PC-3 (cell line): ENCODE measurements at regions not wholly inside any gene's neighbourhood (a gene's known extent, or its start where the extent isn't known, plus 50 kb on each side); places are given as distances from the start of the nearest gene placed in this dataset.
"Not testable (repeated sequence)": the region's sequence is repeated elsewhere in the genome, so short reads cannot be mapped to it uniquely, and the experiment has no call there.

Experiments used
- ATAC-seq: fragments of 200-7000 bp; cut with Tn5 transposase; 2 replicates; pipeline ENCODE4 v1.9.1; 2020; ENCODE audit warnings: mild to moderate bottlenecking, moderate library complexity
- BruUV-seq: library from RNA; stranded (reverse); fragments of 400-500 nt; replicated peaks from 2 replicates; lab custom pipeline; 2021; lab: Mats Ljungman, UMichigan
- CTCF ChIA-PET: fragments of 300-600 bp; sonication (Branson Sonifier 250); formaldehyde crosslinking; loops from one replicate; lab custom pipeline; 2022; ENCODE audit warnings: antibody characterized with exemption; lab: Charles Lee
- POLR2A ChIA-PET: fragments of 300-600 bp; sonication (Branson Sonifier 250); formaldehyde crosslinking; loops from one replicate; lab custom pipeline; 2022; ENCODE audit warnings: antibody characterized with exemption; ENCODE audit not compliant: unreplicated experiment; lab: Charles Lee
- DNase-seq: peaks from one replicate; pipeline ENCODE4 v3.0.0-alpha.2; 2015
- H2AFZ ChIP-seq: fragments of 300-600 bp; sonication (generic); 2 replicates; pipeline ENCODE4 v1.6.0; 2016; ENCODE audit warnings: antibody characterized with exemption, low read length
- H3F3A ChIP-seq: fragments of 300-600 bp; sonication (generic); one replicate; pipeline ENCODE4 v1.6.0; 2017; ENCODE audit warnings: antibody characterized with exemption, low read length, control low read depth, mild to moderate bottlenecking; ENCODE audit not compliant: unreplicated experiment
- H3K27ac ChIP-seq: fragments of 300-600 bp; sonication (generic); 2 replicates; pipeline ENCODE4 v1.5.1; 2016; ENCODE audit warnings: mild to moderate bottlenecking, low read length
- H3K27me3 ChIP-seq: fragments of 300-600 bp; sonication (generic); 2 replicates; pipeline ENCODE4 v1.6.1; 2016; ENCODE audit warnings: low read length, mixed read lengths
- H3K36me3 ChIP-seq: fragments of 300-600 bp; sonication (generic); 2 replicates; pipeline ENCODE4 v1.6.1; 2016; ENCODE audit warnings: low read depth, mixed run types, low read length, mixed read lengths
- H3K4me1 ChIP-seq: fragments of 300-600 bp; sonication (generic); 2 replicates; pipeline ENCODE4 v1.5.1; 2016; ENCODE audit warnings: low read length; ENCODE audit not compliant: insufficient read depth
- H3K4me2 ChIP-seq: fragments of 300-600 bp; sonication (generic); 2 replicates; pipeline ENCODE4 v1.6.0; 2016; ENCODE audit warnings: low read length
- H3K4me3 ChIP-seq: fragments of 300-600 bp; sonication (generic); 2 replicates; pipeline ENCODE4 v1.5.1; 2016; ENCODE audit warnings: mild to moderate bottlenecking, low read length, mixed read lengths
- H3K79me2 ChIP-seq: fragments of 300-600 bp; sonication (generic); 2 replicates; pipeline ENCODE4 v1.6.1; 2017; ENCODE audit warnings: low read length, mixed read lengths
- H3K9ac ChIP-seq: fragments of 300-600 bp; sonication (generic); 2 replicates; pipeline ENCODE4 v1.6.0; 2016; ENCODE audit warnings: mild to moderate bottlenecking, low read length
- H3K9me2 ChIP-seq: fragments of 300-600 bp; sonication (generic); replicated peaks from 2 replicates; pipeline ENCODE4 v1.6.1; 2016; ENCODE audit warnings: mixed run types, low read length, mixed read lengths
- H3K9me3 ChIP-seq: fragments of 300-600 bp; sonication (generic); 2 replicates; pipeline ENCODE4 v1.6.1; 2016; ENCODE audit warnings: low read length, mixed read lengths
- H4K20me1 ChIP-seq: fragments of 300-600 bp; sonication (generic); 2 replicates; pipeline ENCODE4 v1.6.1; 2016; ENCODE audit warnings: low read length, mixed read lengths
- EZH2 ChIP-seq: fragments of 300-600 bp; sonication (generic); IDR thresholded peaks from one replicate; pipeline ENCODE4 v1.6.1; 2017; ENCODE audit warnings: antibody characterized with exemption, mild to moderate bottlenecking, low read length; ENCODE audit not compliant: unreplicated experiment
- EZH2phosphoT487 ChIP-seq: fragments of 300-600 bp; sonication (generic); IDR thresholded peaks from 2 replicates; pipeline ENCODE4 v1.6.1; 2018; ENCODE audit warnings: mild to moderate bottlenecking, antibody characterized with exemption, low read length, borderline replicate concordance
- intact Hi-C: fragments of 100-400 bp; cut with micrococcal nuclease; formaldehyde crosslinking; loops from 2 replicates; pipeline ENCODE4 v1.9.0; 2023
- TF ChIP-seq, protein P1 (sequence below): fragments of 300-600 bp; sonication (generic); conservative IDR thresholded peaks from 2 replicates; pipeline ENCODE4 v1.5.1; 2017; ENCODE audit warnings: antibody characterized with exemption, low read depth, mild to moderate bottlenecking, low read length

GRCh38 chrX:35507701-35508100 is 290.4 kb upstream of the MAGEB16 start:
- no TSS peak for BruUV-seq
- H3K9me2 ChIP-seq = no peaks in the 10 kb centered on the region
- DNase-seq = no peak
- no peaks in the 10 kb centered on the region for H3K4me1 ChIP-seq
- ATAC-seq = no peak
- ChIA-PET POLR2A (no interaction called here), CTCF (no interaction called here)
- no peaks in the 10 kb centered on the region for H3K27me3 ChIP-seq
- intact Hi-C loops = no loop called here
- H3K36me3 ChIP-seq = no peaks in the 10 kb centered on the region
- H3K79me2 ChIP-seq = no peaks in the 10 kb centered on the region
- no peak overlapping the region for H3K9ac ChIP-seq
- TF ChIP-seq, protein P1, sequence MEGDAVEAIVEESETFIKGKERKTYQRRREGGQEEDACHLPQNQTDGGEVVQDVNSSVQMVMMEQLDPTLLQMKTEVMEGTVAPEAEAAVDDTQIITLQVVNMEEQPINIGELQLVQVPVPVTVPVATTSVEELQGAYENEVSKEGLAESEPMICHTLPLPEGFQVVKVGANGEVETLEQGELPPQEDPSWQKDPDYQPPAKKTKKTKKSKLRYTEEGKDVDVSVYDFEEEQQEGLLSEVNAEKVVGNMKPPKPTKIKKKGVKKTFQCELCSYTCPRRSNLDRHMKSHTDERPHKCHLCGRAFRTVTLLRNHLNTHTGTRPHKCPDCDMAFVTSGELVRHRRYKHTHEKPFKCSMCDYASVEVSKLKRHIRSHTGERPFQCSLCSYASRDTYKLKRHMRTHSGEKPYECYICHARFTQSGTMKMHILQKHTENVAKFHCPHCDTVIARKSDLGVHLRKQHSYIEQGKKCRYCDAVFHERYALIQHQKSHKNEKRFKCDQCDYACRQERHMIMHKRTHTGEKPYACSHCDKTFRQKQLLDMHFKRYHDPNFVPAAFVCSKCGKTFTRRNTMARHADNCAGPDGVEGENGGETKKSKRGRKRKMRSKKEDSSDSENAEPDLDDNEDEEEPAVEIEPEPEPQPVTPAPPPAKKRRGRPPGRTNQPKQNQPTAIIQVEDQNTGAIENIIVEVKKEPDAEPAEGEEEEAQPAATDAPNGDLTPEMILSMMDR = no peak
- TF ChIP-seq EZH2phosphoT487 (no peak), EZH2 (no peak)
- no peak overlapping the region for H2AFZ ChIP-seq
- H3K4me3 ChIP-seq = no peak overlapping the region
- H4K20me1 ChIP-seq = no peaks in the 10 kb centered on the region
- H3K9me3 ChIP-seq = no peaks in the 10 kb centered on the region
- no peak overlapping the region for H3K27ac ChIP-seq
- H3K4me2 ChIP-seq = no peak overlapping the region
- no peaks in the 10 kb centered on the region for H3F3A ChIP-seq

DNA sequence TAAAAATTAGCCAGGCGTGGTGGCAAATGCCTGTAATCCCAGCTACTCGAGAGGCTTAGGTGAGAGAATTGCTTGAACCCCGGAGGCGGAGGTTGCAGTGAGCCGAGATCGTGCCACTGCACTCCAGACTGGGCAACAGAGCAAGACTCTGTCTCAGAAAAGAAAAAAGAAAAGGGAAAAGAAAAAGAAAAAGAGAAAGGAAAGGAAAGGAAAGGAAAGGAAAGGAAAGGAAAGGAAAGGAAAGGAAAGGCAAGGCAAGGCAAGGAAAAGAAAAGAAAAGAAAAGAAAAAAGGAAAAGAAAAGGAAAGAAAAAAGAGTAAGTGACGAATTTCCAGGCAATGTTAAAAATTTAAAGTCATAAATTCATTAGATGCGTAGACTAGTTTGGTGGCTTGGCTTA is 250.1 kb upstream of the MAGEB16 start:
- H3K79me2 ChIP-seq, POLR2A ChIA-PET: not testable (repeated sequence)

GRCh38 chrX:35557916-35558315 is 240.2 kb upstream of the MAGEB16 start:
- H3K79me2 ChIP-seq = no peaks in the 10 kb centered on the region
- TF ChIP-seq, protein P1 = no peak
- TF ChIP-seq EZH2phosphoT487 (no peak), EZH2 (no peak)
- no peaks in the 10 kb centered on the region for H3K36me3 ChIP-seq
- H3K27me3 ChIP-seq = no peaks in the 10 kb centered on the region
- H3K9me3 ChIP-seq = no peaks in the 10 kb centered on the region
- ATAC-seq (no peak), DNase-seq (no peak)
- no peak overlapping the region for H3K4me2 ChIP-seq
- no peak overlapping the region for H3K4me3 ChIP-seq
- H3K9ac ChIP-seq = no peak overlapping the region
- H4K20me1 ChIP-seq = no peaks in the 10 kb centered on the region
- no TSS peak for BruUV-seq
- no peaks in the 10 kb centered on the region for H3F3A ChIP-seq
- H3K27ac ChIP-seq = no peak overlapping the region
- ChIA-PET POLR2A (no interaction called here), CTCF (no interaction called here)
- intact Hi-C loops = no loop called here
- H2AFZ ChIP-seq = no peak overlapping the region
- H3K9me2 ChIP-seq = no peaks in the 10 kb centered on the region
- H3K4me1 ChIP-seq = no peaks in the 10 kb centered on the region

More for the DNA sequence above, 250.1 kb upstream of the MAGEB16 start:
- intact Hi-C loops, ATAC-seq, DNase-seq, H4K20me1 ChIP-seq, H3K9ac ChIP-seq, H3K36me3 ChIP-seq, CTCF ChIA-PET, H2AFZ ChIP-seq, H3K27me3 ChIP-seq, H3K9me2 ChIP-seq, H3K4me3 ChIP-seq, H3K4me1 ChIP-seq, H3F3A ChIP-seq, BruUV-seq, H3K9me3 ChIP-seq, H3K27ac ChIP-seq, H3K4me2 ChIP-seq: not testable (repeated sequence)
